HG03103 (cell line): ENCODE measurements at regions not wholly inside any gene's neighbourhood (a gene's known extent, or its start where the extent isn't known, plus 50 kb on each side); places are given as distances from the start of the nearest gene placed in this dataset.
"Not testable (repeated sequence)": the region's sequence is repeated elsewhere in the genome, so short reads cannot be mapped to it uniquely, and the experiment has no call there.

ENCODE experiments used
- ATAC-seq: cut with Tn5 transposase; IDR thresholded peaks from one replicate; pipeline ENCODE4 v1.9.1; 2021; ENCODE audit warnings: low read depth; ENCODE audit not compliant: unreplicated experiment

- no peak for ATAC-seq
These were observed 824.3 kb upstream of the ATXN8OS start for GRCh38 chr13:69283301-69283700.

GRCh38 chr13:69280399-69280798 is 827.2 kb upstream of the ATXN8OS start:
- ATAC-seq: no peak

- ATAC-seq: no peak
These were observed 828.4 kb upstream of the ATXN8OS start for GRCh38 chr13:69279213-69279612.

- no peak for ATAC-seq
These were observed 833.4 kb upstream of the ATXN8OS start for GRCh38 chr13:69274231-69274630.

- ATAC-seq: no peak
These were observed 843.0 kb upstream of the ATXN8OS start for GRCh38 chr13:69264362-69265334.

GRCh38 chr13:69243366-69243765 is 864.3 kb upstream of the ATXN8OS start:
- no peak for ATAC-seq

GRCh38 chr13:69234171-69234570 is 873.5 kb upstream of the ATXN8OS start:
- ATAC-seq: no peak

- no peak for ATAC-seq
These were observed 881.2 kb upstream of the ATXN8OS start for GRCh38 chr13:69226427-69226826.

GRCh38 chr13:69221633-69222498 is 885.8 kb upstream of the ATXN8OS start:
- not testable (repeated sequence) for ATAC-seq

GRCh38 chr13:69213396-69213795 is 894.2 kb upstream of the ATXN8OS start:
- ATAC-seq: no peak

- no peak for ATAC-seq
These were observed 903.0 kb upstream of the ATXN8OS start for GRCh38 chr13:69204620-69205019.

- no peak for ATAC-seq
These were observed 904.6 kb upstream of the ATXN8OS start for GRCh38 chr13:69202996-69203395.

GRCh38 chr13:69199664-69200063 is 908.0 kb upstream of the ATXN8OS start:
- ATAC-seq: no peak

- no peak for ATAC-seq
These were observed 908.9 kb upstream of the ATXN8OS start for GRCh38 chr13:69198706-69199105.

- no peak for ATAC-seq
These were observed 913.5 kb upstream of the ATXN8OS start for GRCh38 chr13:69194130-69194529.

- no peak for ATAC-seq
These were observed 927.6 kb upstream of the ATXN8OS start for GRCh38 chr13:69180034-69180433.

- ATAC-seq: no peak
These were observed 929.6 kb upstream of the ATXN8OS start for GRCh38 chr13:69178000-69178399.

- no peak for ATAC-seq
These were observed 939.2 kb upstream of the ATXN8OS start for GRCh38 chr13:69168436-69168835.

- no peak for ATAC-seq
These were observed 952.5 kb upstream of the ATXN8OS start for GRCh38 chr13:69155136-69155535.

- no peak for ATAC-seq
These were observed 965.5 kb upstream of the ATXN8OS start for GRCh38 chr13:69142101-69142500.

- ATAC-seq: no peak
These were observed 982.6 kb upstream of the ATXN8OS start for GRCh38 chr13:69124996-69125395.
